Bronchial epithelial cell (primary cell): ENCODE measurements at regions not wholly inside any gene's neighbourhood (a gene's known extent, or its start where the extent isn't known, plus 50 kb on each side); places are given as distances from the start of the nearest gene placed in this dataset.

Experiments used
- DNase-seq: peaks from one replicate; pipeline ENCODE4 v3.0.0-alpha.2; 2010; ENCODE audit warnings: low read depth
- FAIRE-seq: peaks from 2 replicates; lab custom pipeline; 2011; peaks lifted over from hg19 to GRCh38; lab: Jason Lieb, UNC
- H3K27me3 ChIP-seq: 2 replicates; pipeline ENCODE4 v1.5.1; 2011; ENCODE audit warnings: low read length; ENCODE audit not compliant: control insufficient read depth, insufficient read depth
- H3K36me3 ChIP-seq: 2 replicates; pipeline ENCODE4 v1.5.1; 2011; ENCODE audit warnings: low read length; ENCODE audit not compliant: control insufficient read depth, insufficient read depth
- H3K4me3 ChIP-seq: 2 replicates; pipeline ENCODE4 v1.5.1; 2011; ENCODE audit warnings: mild to moderate bottlenecking, low read depth, low read length, control low read depth
- CTCF ChIP-seq: IDR thresholded peaks from 2 replicates; pipeline ENCODE4 v1.5.1; 2011; ENCODE audit warnings: mild to moderate bottlenecking, moderate library complexity, low read length, control low read depth, inconsistent platforms; ENCODE audit not compliant: insufficient read depth, severe bottlenecking

- no peak for FAIRE-seq
- TF ChIP-seq CTCF = no peak
- no peak overlapping the region for H3K4me3 ChIP-seq
- H3K27me3 ChIP-seq = no peaks in the 10 kb centered on the region
- DNase-seq = no peak
- H3K36me3 ChIP-seq = no peaks in the 10 kb centered on the region
These were observed 737.9 kb upstream of the TMPRSS15 start for GRCh38 chr21:19141511-19141910.

- DNase-seq = no peak
- Histone ChIP-seq H3K27me3 (no peaks in the 10 kb centered on the region), H3K36me3 (no peaks in the 10 kb centered on the region), H3K4me3 (no peak overlapping the region)
- FAIRE-seq = no peak
- no peak for TF ChIP-seq CTCF
These were observed 742.2 kb upstream of the TMPRSS15 start for GRCh38 chr21:19145682-19146293.

- no peaks in the 10 kb centered on the region for H3K36me3 ChIP-seq
- H3K4me3 ChIP-seq = no peak overlapping the region
- DNase-seq = no peak
- FAIRE-seq = no peak
- no peaks in the 10 kb centered on the region for H3K27me3 ChIP-seq
- no peak for TF ChIP-seq CTCF
These were observed 744.5 kb upstream of the TMPRSS15 start for GRCh38 chr21:19148056-19148455.

GRCh38 chr21:19171585-19171984 lies 768.0 kb upstream of the TMPRSS15 start:
- FAIRE-seq = no peak
- TF ChIP-seq CTCF = no peak
- H3K4me3 ChIP-seq = no peak overlapping the region
- H3K36me3 ChIP-seq = no peaks in the 10 kb centered on the region
- no peaks in the 10 kb centered on the region for H3K27me3 ChIP-seq
- no peak for DNase-seq

- H3K36me3 ChIP-seq = no peaks in the 10 kb centered on the region
- TF ChIP-seq CTCF = no peak
- H3K4me3 ChIP-seq = no peak overlapping the region
- no peak for DNase-seq
- H3K27me3 ChIP-seq = no peaks in the 10 kb centered on the region
- FAIRE-seq = no peak
These were observed 778.1 kb upstream of the TMPRSS15 start for GRCh38 chr21:19181604-19182140.

GRCh38 chr21:19197950-19198349 lies 794.4 kb upstream of the TMPRSS15 start:
- FAIRE-seq (no peak), DNase-seq (no peak)
- Histone ChIP-seq H3K36me3 (no peaks in the 10 kb centered on the region), H3K4me3 (no peak overlapping the region), H3K27me3 (no peaks in the 10 kb centered on the region)
- TF ChIP-seq CTCF = no peak
